HAP-1 (cell line): ENCODE measurements at regions not wholly inside any gene's neighbourhood (a gene's known extent, or its start where the extent isn't known, plus 50 kb on each side); places are given as distances from the start of the nearest gene placed in this dataset.

Experiments
- DNase-seq, 2 experiments: peaks; one replicate each; pipeline ENCODE4 v3.0.0-alpha.2; 2016 to 2020; ENCODE audit warnings: low spot score in 2 of 2
- H3K27me3 ChIP-seq: fragments of 250-450 bp; sonication (Bioruptor Pico); 2 replicates; pipeline ENCODE4 v1.5.1; 2020; ENCODE audit warnings: low read depth, mild to moderate bottlenecking, moderate library complexity
- H3K36me3 ChIP-seq: fragments of 250-450 bp; sonication (Bioruptor Pico); replicated peaks from 2 replicates; pipeline ENCODE4 v1.5.1; 2020; ENCODE audit warnings: mild to moderate bottlenecking
- H3K4me1 ChIP-seq: fragments of 250-450 bp; sonication (Bioruptor Pico); 2 replicates; pipeline ENCODE4 v1.5.1; 2020; ENCODE audit warnings: mild to moderate bottlenecking
- H3K4me3 ChIP-seq: fragments of 250-450 bp; sonication (Bioruptor Pico); 2 replicates; pipeline ENCODE4 v1.5.1; 2020; ENCODE audit warnings: mild to moderate bottlenecking, moderate library complexity
- H3K9me3 ChIP-seq: fragments of 250-450 bp; sonication (Bioruptor Pico); 2 replicates; pipeline ENCODE4 v1.5.1; 2020; ENCODE audit warnings: mild to moderate bottlenecking, moderate library complexity
- in situ Hi-C: fragments of 300-500 bp; cut with MboI; formaldehyde crosslinking; loops from 3 replicates; pipeline ENCODE4 v1.14.3; 2020; ENCODE audit warnings: low sequenced_read_pairs, inconsistent platforms, mixed read lengths

DNA sequence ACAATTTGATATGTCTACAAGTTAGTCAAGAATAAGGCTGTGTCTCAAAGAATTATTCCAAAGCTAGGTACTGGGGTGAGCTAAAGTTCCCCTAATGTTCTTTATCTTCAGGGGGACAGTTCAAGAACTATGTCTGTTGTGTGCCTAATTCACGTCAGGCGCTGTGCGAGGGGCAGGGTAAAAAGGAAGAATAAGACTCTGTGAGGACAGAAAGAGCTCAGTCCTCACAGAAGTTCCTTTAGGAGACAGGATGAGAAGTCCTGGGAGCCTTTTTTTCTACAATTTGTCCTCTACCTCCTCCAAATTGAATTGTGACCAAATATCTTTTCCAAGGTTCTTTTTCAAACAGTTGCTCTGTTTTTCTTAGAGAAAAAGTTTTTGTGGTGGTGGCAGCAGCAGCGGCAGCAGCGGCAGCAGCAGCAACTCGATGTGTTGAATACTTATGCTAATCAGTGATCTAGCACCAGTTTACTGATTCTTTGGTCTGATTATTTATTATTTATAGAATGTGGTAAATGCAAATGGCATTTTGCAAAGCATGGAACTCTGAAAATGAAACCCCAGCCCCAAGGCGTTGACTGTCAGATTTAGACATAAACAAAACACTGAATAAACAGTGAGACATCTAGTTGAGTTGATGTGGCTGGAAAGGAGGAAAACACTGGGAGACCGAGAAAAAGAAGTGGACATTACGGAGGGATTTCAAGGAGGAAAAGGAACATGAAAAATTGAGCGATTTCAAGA, 88.6 kb downstream of the GTPBP8 start:
- H3K9me3 ChIP-seq = no peaks in the 10 kb centered on the region
- H3K27me3 ChIP-seq = no peaks in the 10 kb centered on the region
- peak overlapping the region; percentile 5; the same call in 1 of the 2 replicates for H3K4me3 ChIP-seq
- H3K4me1 ChIP-seq = peaks cover 6% of the 10 kb centered on the region
- in situ Hi-C loops = no loop called here
- no peaks in the 10 kb centered on the region for H3K36me3 ChIP-seq
- peak; percentile 18 to 47 for DNase-seq

DNA sequence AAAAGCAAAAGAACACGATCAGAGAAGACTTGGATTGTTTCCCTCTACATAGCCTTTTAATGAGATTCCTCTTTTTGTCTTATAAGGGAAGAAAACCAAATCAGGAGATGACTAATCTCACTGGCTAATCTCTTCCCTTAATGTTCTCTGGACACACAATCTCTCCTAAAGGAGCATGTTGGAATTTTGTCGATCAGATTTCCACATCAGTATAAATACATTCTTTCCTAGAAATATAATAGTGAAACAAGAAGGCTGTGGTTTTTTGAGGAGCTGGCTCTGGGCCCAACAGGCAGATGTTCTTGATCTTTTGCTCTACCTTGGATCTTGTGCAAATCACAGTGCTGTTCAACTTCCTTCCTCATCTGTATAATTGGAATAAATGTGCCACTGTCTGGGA, 94.0 kb downstream of the GTPBP8 start:
- H3K4me3 ChIP-seq = no peak overlapping the region
- H3K27me3 ChIP-seq = no peaks in the 10 kb centered on the region
- in situ Hi-C loops = no loop called here
- H3K9me3 ChIP-seq = no peaks in the 10 kb centered on the region
- peaks cover 11% of the 10 kb centered on the region for H3K4me1 ChIP-seq
- H3K36me3 ChIP-seq = no peaks in the 10 kb centered on the region
- peak in 1 of 2 experiments; percentile 16 for DNase-seq

DNA sequence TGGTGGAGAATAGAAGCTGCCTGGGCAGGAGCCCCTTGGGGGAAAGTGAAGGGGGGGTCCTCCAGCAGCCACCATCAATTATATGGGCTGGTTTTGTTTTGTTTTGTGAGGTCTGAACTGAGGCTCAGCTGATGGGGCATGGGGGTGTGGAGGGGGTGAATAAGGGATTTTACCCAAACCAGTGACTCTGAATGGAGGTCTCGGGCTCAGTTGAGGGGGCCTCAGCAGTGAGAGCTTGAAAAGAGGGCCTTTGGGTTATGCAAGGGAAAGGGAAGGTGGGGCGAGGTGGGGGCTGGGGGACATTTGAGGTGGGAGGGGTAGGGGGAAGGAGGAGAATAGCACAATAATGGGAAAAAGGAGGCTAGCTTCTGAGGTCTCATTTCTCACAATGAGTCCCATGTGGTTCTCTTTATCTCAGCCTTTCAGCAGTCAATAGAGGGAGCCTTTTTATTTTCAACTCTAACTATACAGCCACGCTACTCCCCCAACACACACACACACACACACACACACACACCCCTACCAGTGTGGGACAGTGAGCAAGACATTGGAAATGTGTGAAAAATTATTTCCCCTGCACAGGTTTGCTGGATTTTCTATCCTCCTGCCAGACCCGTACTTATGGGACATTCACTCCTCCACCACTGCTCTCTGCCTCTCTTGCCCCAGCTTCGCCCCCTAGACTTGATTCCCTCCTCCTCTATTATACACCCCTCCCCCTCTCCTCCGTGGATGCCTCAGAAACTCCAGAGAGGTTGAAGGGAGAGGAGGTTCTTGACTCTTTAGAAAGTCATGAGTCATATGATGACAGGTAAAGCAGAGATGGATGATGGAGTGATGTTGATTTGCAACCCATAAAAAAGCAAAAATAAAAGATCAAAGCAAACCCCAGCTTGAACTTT, 96.0 kb downstream of the GTPBP8 start:
- peak in 1 of 2 experiments; percentile 36 for DNase-seq
- in situ Hi-C loops = no loop called here
- Histone ChIP-seq H3K4me1 (peaks cover 7% of the 10 kb centered on the region), H3K9me3 (no peaks in the 10 kb centered on the region), H3K36me3 (no peaks in the 10 kb centered on the region), H3K4me3 (no peak overlapping the region), H3K27me3 (no peaks in the 10 kb centered on the region)

DNA sequence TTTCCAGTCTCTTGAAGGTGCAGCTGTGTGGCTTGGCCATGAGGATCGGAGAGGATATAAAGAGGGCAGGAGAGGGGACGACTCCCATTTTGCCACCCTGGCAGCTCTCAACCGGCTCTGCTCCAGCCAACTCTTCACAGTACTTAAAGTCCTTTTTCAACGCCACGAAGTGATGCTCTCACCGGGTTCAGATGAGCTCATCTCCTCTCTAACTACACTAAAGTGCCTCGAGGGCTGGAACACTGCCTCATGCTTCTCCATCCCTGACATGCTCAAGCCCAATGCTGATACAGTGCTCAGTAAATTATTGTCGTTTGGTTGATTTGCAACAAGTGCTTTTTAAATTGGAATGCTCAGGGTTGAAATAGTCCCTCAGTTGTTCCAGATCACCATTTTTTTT, 97.8 kb downstream of the GTPBP8 start:
- peaks cover 7% of the 10 kb centered on the region for H3K4me1 ChIP-seq
- no peak for DNase-seq
- no peaks in the 10 kb centered on the region for H3K36me3 ChIP-seq
- H3K27me3 ChIP-seq = no peaks in the 10 kb centered on the region
- in situ Hi-C loops = no loop called here
- no peaks in the 10 kb centered on the region for H3K9me3 ChIP-seq
- no peak overlapping the region for H3K4me3 ChIP-seq

DNA sequence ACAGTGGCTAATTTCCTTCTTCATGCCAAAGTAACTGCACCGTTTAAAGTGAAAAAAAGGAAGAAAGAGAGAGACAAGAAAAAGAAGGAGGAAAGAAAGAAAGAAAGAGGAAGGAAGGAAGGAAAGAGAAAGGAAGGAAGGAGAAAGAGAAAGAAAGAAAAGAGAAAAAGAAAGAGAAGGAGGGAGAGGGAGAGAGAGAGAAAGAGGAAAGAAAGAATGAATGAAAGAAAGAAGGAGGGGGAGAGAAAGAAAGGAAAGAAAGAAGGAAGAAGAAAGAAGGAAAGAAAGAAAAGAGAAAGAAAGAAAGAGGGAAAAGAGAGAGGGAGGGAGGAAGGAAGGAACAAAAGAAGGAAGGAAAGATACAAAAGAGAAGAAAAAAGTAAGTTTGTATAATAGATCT, 100.6 kb downstream of the GTPBP8 start:
- H3K4me1 ChIP-seq = peaks cover 3% of the 10 kb centered on the region
- DNase-seq = no peak
- no peaks in the 10 kb centered on the region for H3K27me3 ChIP-seq
- H3K9me3 ChIP-seq = no peaks in the 10 kb centered on the region
- H3K36me3 ChIP-seq = no peaks in the 10 kb centered on the region
- in situ Hi-C loops = no loop called here
- no peak overlapping the region for H3K4me3 ChIP-seq

DNA sequence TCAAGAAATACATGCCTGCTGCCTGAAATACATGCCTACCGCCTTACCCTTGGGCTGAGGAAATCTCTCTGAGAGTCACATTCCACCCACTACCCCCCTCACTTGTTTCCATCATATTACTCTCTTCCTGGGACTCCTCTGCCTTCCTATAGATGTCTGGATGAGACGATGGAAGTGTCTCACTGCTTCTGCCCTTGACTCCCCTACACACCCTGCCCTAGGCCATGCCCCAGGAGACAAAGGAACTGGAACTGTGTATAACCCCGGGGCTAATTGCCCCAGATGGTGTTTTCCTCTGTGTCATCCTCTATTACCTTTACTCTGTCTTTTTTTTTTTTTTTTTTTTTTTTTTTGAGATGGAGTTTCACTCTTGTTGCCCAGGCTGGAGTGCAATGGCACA, 102.0 kb downstream of the GTPBP8 start:
- Histone ChIP-seq H3K9me3 (no peaks in the 10 kb centered on the region), H3K4me3 (no peak overlapping the region), H3K4me1 (no peaks in the 10 kb centered on the region), H3K36me3 (no peaks in the 10 kb centered on the region), H3K27me3 (no peaks in the 10 kb centered on the region)
- no peak for DNase-seq
- in situ Hi-C loops = no loop called here

DNA sequence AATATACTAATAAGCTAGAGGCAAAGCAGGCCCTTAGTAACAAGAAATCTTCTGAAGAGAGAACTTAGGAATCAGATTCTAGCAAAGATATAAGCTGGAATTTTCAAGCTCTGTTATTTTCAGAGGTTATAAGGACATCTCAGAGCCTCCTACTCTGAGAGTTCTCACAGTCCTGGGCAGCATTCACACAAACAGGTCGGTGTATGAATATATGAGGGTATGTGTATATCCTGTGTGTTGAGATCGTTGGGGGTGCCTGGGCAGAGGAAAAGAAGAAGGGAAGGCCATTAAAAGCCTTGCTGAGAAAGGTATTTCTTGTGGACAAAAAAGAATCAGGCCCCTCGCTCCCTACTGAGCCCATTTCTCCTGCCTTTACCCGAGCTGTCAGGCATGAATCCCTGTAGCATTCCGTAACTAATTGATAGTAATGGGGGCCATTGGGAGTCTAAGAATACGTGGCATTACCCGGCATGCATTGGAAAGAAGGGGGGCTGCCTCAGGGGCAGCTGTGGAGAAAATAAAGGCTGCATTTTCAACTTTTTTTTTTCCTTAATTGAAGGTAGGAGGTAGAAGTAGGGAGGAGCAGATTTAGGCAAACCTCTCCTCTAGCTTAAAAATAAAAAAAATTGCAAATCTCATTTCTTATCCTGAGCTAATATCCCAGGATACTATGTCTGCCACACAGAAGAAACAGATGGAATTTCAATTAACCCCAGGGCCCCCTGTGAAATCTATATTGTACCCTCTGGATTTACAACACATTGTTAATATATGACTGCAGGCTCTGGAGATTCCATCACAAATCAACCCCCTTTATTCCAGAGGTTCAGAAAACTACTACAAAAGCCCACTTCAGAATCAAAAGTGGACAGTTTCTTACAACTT, 103.8 kb downstream of the GTPBP8 start:
- Histone ChIP-seq H3K36me3 (no peaks in the 10 kb centered on the region), H3K9me3 (no peaks in the 10 kb centered on the region), H3K4me3 (no peak overlapping the region), H3K27me3 (no peaks in the 10 kb centered on the region), H3K4me1 (no peaks in the 10 kb centered on the region)
- in situ Hi-C loops = no loop called here
- no peak for DNase-seq

DNA sequence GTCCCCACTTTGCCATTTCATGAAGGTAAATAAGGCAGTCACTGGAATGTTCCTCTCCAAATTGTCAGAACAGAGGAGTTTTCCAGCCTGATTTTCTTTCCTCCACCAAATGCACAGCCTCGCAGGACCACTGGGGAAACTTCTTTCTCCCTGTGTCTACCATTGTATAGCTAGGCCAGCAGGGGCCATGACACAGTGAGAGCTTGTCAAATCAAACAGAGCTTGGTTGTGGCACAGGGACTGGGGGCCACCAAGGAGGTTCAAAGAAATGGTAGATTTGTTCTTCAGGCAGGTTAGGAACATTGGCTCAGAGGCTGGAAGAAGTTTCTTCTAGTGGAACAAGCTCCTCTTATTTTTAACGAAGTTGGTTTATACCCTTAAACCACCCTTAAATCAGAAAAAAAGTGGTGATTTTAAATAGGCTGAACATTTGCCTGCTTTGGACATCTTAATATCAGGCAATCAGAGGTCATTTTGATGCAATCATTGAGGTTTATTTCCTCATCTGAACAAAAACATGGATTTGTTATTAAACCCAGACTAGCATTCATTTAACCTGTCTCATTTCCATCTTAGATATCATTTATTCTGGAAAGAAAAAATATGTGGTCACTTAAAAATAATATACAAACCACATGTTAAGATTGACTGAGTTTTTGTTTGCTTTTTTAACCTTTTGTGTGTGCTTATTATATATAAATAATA, 105.6 kb downstream of the GTPBP8 start:
- no peaks in the 10 kb centered on the region for H3K36me3 ChIP-seq
- no peaks in the 10 kb centered on the region for H3K27me3 ChIP-seq
- no peak for DNase-seq
- H3K4me3 ChIP-seq = no peak overlapping the region
- in situ Hi-C loops = no loop called here
- no peaks in the 10 kb centered on the region for H3K9me3 ChIP-seq
- H3K4me1 ChIP-seq = no peaks in the 10 kb centered on the region

DNA sequence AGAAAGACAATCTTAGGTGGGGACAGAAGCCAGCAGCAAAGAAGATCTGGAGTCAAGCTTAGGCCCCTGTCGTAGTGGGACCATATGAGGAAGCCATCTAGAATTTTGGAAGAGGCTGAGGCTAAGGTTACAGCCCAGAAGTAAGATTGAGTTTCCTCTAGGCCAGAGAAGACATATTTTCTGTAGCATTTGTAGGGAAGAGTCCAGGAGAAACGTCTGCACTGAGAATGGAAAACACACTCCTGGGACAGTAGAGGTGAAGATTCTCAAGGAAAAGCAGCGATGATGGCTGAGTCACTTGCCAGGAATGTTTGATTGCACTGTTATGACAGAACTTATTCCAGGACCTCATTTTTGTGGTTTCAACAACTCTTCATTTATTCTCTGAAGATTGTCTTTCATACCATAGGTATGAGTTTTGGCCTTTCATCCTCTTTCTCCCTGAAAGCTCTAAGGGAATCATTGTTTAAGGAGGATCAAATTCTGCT, 107.2 kb downstream of the GTPBP8 start:
- no peaks in the 10 kb centered on the region for H3K36me3 ChIP-seq
- no peaks in the 10 kb centered on the region for H3K4me1 ChIP-seq
- no peak overlapping the region for H3K4me3 ChIP-seq
- in situ Hi-C loops = no loop called here
- no peak for DNase-seq
- H3K27me3 ChIP-seq = no peaks in the 10 kb centered on the region
- no peaks in the 10 kb centered on the region for H3K9me3 ChIP-seq

DNA sequence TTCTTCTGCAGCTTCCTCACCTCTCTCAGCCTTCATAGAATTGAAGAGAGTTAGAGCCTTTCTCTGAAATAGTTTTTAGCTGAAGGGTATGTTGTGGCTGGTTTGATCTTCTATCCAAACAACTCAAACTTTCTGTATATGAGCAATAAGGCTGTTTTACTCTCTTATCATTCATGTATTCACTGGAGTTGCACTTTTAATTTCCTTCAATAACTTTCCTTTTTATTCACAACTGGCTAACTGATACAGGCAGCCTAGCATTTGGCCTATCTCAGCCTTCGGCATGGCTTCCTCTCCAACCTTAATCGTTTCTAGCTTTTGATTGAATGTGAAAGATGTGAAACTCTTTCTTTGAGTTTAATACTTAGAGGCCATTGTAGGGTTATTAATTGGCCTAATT, 109.3 kb downstream of the GTPBP8 start:
- DNase-seq = no peak
- no peaks in the 10 kb centered on the region for H3K27me3 ChIP-seq
- no peaks in the 10 kb centered on the region for H3K36me3 ChIP-seq
- in situ Hi-C loops = no loop called here
- H3K4me1 ChIP-seq = no peaks in the 10 kb centered on the region; the same call in 1 of the 2 replicates
- no peaks in the 10 kb centered on the region for H3K9me3 ChIP-seq
- H3K4me3 ChIP-seq = no peak overlapping the region

DNA sequence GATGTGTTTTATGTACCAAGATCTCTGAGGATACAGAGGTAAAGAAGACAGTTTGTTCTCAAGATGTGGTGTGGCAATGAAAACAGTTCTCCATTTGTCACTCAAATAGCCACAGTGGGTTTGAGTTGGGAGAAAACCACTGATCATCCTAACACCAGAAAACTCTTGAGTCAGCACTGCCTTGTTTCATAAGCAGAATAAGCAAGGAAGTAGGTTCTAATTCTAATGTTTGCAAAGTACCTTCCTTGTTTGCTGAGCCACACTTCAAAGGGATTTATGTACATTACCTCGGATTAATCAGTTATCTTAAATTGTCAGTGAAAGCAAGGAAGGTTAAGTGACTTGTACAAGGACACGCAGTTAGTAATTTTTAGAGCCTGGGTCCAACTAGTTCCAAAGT, 107.8 kb upstream of the BOC start:
- no peak for DNase-seq
- no peaks in the 10 kb centered on the region; the same call in 1 of the 2 replicates for H3K4me1 ChIP-seq
- no peak overlapping the region for H3K4me3 ChIP-seq
- H3K9me3 ChIP-seq = no peaks in the 10 kb centered on the region
- in situ Hi-C loops = no loop called here
- no peaks in the 10 kb centered on the region for H3K36me3 ChIP-seq
- no peaks in the 10 kb centered on the region for H3K27me3 ChIP-seq

DNA sequence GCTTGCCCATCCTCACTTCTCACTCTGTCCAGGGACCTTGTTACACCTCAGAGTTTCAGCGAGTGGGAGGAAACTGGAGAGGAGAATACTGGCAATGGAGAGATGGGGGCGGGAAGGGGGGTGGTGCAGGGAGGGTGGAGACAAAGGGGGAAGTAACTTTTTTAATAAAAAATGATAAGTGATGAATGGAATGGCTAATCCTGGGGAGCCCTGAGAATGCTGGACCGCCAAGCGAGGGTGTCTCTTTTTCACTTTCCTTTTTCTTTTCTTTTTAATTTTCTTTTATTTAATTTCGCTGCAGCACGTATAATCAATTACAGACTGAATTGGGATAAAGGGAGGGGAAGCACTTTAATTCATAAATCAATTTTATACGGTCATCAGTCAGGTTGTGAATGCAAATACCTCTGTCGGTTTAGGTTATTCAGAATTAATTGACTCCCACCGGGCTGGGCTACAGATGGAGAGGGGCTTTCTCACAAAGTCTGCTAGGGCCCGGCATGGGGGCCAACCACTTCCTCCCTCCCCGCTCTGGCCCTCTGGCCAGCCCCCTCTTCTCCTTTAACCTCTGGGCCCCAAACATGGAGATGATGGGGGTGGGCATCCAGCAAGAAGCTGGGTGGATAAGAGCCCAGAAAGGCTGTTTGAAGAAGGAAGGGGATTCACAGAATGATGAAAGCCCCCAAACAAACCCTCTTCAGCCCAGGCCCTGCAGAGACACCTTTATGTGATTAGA, 106.8 kb upstream of the BOC start:
- in situ Hi-C loops = no loop called here
- Histone ChIP-seq H3K36me3 (no peaks in the 10 kb centered on the region), H3K4me1 (no peaks in the 10 kb centered on the region; the same call in 1 of the 2 replicates), H3K9me3 (no peaks in the 10 kb centered on the region), H3K4me3 (no peak overlapping the region), H3K27me3 (no peaks in the 10 kb centered on the region)
- no peak for DNase-seq
